Central memory CD8-positive, alpha-beta T cell (primary cell): ENCODE measurements at regions not wholly inside any gene's neighbourhood (a gene's known extent, or its start where the extent isn't known, plus 50 kb on each side); places are given as distances from the start of the nearest gene placed in this dataset.

Experiments
- ATAC-seq: fragments of 150-1000 bp; cut with Tn5 transposase; replicated peaks from 2 replicates; pipeline ENCODE4 v1.10.0; 2022; ENCODE audit warnings: mild to moderate bottlenecking, moderate FRiP score, moderate number of reproducible peaks; ENCODE audit not compliant: poor library complexity, severe bottlenecking; ENCODE audit errors: extremely low read depth
- DNase-seq, 2 donors: peaks; one replicate each; pipeline ENCODE4 v3.0.0; 2021; ENCODE audit warnings: low spot score in 2 of 2
- H3K27ac Mint-ChIP-seq: one replicate; pipeline ENCODE4 v1.8.0; 2022; ENCODE audit warnings: low read depth, mild to moderate bottlenecking, moderate library complexity, mixed read lengths
- H3K27me3 Mint-ChIP-seq: one replicate; pipeline ENCODE4 v1.8.0; 2022; ENCODE audit warnings: mixed read lengths
- H3K36me3 Mint-ChIP-seq: one replicate; pipeline ENCODE4 v1.8.0; 2022; ENCODE audit warnings: mild to moderate bottlenecking, moderate library complexity, mixed read lengths; ENCODE audit not compliant: insufficient read depth
- H3K4me1 Mint-ChIP-seq: one replicate; pipeline ENCODE4 v1.8.0; 2022; ENCODE audit warnings: mixed read lengths
- H3K4me3 Mint-ChIP-seq: one replicate; pipeline ENCODE4 v1.8.0; 2022; ENCODE audit warnings: mild to moderate bottlenecking, moderate library complexity, mixed read lengths
- H3K9me3 Mint-ChIP-seq: one replicate; pipeline ENCODE4 v1.8.0; 2022; ENCODE audit warnings: mixed read lengths

DNA sequence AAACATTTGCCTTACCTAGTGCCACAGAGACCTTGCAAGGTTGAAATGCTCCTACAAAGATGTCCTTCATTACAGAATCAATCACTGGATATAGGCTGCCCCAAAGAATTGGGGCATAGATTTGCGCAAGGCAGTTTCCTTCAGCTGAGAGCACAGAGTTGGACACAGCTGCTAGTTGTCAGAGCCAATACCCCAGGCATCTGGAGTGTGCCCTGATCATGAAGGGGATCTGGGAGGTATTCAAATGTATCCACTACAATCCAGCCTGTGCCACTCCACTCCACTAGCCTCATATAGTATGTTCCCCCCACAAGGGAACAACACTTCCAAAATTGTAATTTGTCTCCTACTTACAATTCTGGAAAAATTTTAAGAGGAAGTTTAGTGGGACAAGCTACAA lies 62.3 kb upstream of the ITPRID2 start:
- H3K4me3 Mint-ChIP-seq, result no peak overlapping the region

GRCh38 chr2:181832015-181832414 lies 59.5 kb upstream of the ITPRID2 start:
- H3K27ac Mint-ChIP-seq, result no peak overlapping the region
- H3K36me3 Mint-ChIP-seq, result no peaks in the 10 kb centered on the region
- no peaks in the 10 kb centered on the region for H3K9me3 Mint-ChIP-seq
- no peak for DNase-seq
- no peak for ATAC-seq
- no peak overlapping the region for H3K4me3 Mint-ChIP-seq
- no peaks in the 10 kb centered on the region for H3K4me1 Mint-ChIP-seq
- peaks cover 58% of the 10 kb centered on the region for H3K27me3 Mint-ChIP-seq

More for the DNA sequence above, 62.3 kb upstream of the ITPRID2 start:
- Mint-ChIP-seq H3K9me3 (no peaks in the 10 kb centered on the region), H3K36me3 (no peaks in the 10 kb centered on the region), H3K4me1 (no peaks in the 10 kb centered on the region), H3K27me3 (peaks cover 47% of the 10 kb centered on the region), H3K27ac (no peak overlapping the region)
- DNase-seq (no peak), ATAC-seq (no peak)

- ATAC-seq (no peak), DNase-seq (no peak)
- Mint-ChIP-seq H3K4me3 (no peak overlapping the region), H3K9me3 (no peaks in the 10 kb centered on the region), H3K27me3 (peaks cover 58% of the 10 kb centered on the region), H3K36me3 (no peaks in the 10 kb centered on the region), H3K27ac (no peak overlapping the region), H3K4me1 (no peaks in the 10 kb centered on the region)
These were observed 54.9 kb upstream of the ITPRID2 start for GRCh38 chr2:181836583-181836982.

GRCh38 chr2:181837563-181837962 lies 54.0 kb upstream of the ITPRID2 start:
- no peaks in the 10 kb centered on the region for H3K4me1 Mint-ChIP-seq
- H3K9me3 Mint-ChIP-seq, result no peaks in the 10 kb centered on the region
- H3K27me3 Mint-ChIP-seq, result peaks cover 58% of the 10 kb centered on the region
- H3K27ac Mint-ChIP-seq, result no peak overlapping the region
- no peak overlapping the region for H3K4me3 Mint-ChIP-seq
- DNase-seq, result no peak
- no peak for ATAC-seq
- H3K36me3 Mint-ChIP-seq, result no peaks in the 10 kb centered on the region

DNA sequence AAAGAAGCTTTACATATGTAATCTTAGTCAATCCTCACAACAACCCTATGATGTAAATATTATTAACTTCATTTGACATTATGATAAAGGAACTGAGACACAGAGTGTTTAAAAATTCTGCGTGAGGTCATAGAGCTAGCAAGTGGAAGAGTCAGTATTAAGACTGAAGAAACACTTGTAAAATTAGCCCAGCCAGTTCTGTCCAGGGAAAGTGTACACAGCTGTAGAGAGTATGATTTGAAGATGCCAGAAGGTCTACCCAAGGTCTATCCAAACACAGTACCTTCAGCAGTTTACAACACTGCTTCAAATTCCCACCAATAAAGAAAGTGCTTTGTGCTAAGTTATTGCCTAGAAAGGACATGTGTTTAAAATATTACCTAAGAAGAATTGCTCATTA lies 51.7 kb upstream of the ITPRID2 start:
- Mint-ChIP-seq H3K36me3 (no peaks in the 10 kb centered on the region), H3K4me1 (no peaks in the 10 kb centered on the region), H3K9me3 (no peaks in the 10 kb centered on the region), H3K4me3 (no peak overlapping the region), H3K27me3 (peaks cover 55% of the 10 kb centered on the region), H3K27ac (no peak overlapping the region)
- ATAC-seq (no peak), DNase-seq (no peak)

DNA sequence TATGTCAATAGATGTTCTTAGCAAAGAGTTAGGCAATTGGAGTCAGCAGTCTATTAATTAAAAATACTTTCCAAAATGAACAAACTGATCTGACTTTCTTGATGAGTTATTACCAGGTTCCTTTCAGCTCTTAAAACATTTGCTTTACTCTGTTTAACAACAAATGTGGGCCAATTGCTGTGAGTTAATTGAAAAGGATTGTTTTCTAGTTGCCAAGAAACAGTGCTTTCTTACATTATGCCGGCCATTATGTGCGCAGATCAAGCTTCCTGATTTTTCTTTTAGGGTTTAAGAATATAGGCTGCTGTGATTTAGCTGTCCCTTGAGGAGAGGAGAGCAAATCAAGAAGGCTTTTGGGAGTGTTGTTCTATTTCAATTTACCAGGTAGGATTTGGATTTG lies 50.5 kb upstream of the ITPRID2 start:
- Mint-ChIP-seq H3K9me3 (no peaks in the 10 kb centered on the region), H3K4me3 (no peak overlapping the region), H3K36me3 (no peaks in the 10 kb centered on the region), H3K4me1 (no peaks in the 10 kb centered on the region), H3K27me3 (peaks cover 57% of the 10 kb centered on the region), H3K27ac (no peak overlapping the region)
- DNase-seq (no peak), ATAC-seq (no peak)
